Astrocyte of the spinal cord (primary cell): ENCODE measurements at regions not wholly inside any gene's neighbourhood (a gene's known extent, or its start where the extent isn't known, plus 50 kb on each side); places are given as distances from the start of the nearest gene placed in this dataset.

Experiments
- DNase-seq: peaks from one replicate; pipeline ENCODE4 v3.0.0; 2011; ENCODE audit warnings: low read depth, low spot score
- H3K4me3 ChIP-seq: 2 replicates; pipeline ENCODE4 v1.5.1; 2011; ENCODE audit warnings: low read depth, mild to moderate bottlenecking, low read length, moderate library complexity
- in situ Hi-C: cut with HindIII; loops from 2 replicates; pipeline ENCODE4 v1.10.0; 2017; ENCODE audit warnings: low sequenced_read_pairs
- TF ChIP-seq, protein P1 (sequence below): IDR thresholded peaks from 2 replicates; pipeline ENCODE4 v1.5.1; 2012; ENCODE audit warnings: low read depth, mild to moderate bottlenecking, low read length, inconsistent platforms

DNA sequence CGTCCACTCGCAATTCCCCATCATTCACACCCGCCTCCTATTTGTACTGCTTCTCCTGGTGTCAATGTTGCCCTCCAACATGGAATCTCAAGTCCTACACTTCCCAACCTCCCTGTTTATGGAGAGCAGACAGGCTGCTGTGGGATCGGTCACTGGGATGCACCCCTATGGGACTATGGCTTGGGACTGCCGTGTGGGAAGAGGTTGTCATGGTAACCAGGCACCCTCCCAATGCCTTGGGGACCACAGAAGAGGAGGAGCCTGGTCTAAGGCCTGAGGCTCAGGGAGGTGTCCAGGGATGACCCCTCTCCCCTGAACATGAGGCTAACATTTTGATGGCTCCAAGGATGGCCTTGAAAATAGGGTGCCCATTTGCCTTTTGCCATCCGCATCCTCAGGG lies 116.6 kb upstream of the CST7 start:
- TF ChIP-seq, protein P1, sequence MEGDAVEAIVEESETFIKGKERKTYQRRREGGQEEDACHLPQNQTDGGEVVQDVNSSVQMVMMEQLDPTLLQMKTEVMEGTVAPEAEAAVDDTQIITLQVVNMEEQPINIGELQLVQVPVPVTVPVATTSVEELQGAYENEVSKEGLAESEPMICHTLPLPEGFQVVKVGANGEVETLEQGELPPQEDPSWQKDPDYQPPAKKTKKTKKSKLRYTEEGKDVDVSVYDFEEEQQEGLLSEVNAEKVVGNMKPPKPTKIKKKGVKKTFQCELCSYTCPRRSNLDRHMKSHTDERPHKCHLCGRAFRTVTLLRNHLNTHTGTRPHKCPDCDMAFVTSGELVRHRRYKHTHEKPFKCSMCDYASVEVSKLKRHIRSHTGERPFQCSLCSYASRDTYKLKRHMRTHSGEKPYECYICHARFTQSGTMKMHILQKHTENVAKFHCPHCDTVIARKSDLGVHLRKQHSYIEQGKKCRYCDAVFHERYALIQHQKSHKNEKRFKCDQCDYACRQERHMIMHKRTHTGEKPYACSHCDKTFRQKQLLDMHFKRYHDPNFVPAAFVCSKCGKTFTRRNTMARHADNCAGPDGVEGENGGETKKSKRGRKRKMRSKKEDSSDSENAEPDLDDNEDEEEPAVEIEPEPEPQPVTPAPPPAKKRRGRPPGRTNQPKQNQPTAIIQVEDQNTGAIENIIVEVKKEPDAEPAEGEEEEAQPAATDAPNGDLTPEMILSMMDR: no peak
- in situ Hi-C loops: no loop called here
- H3K4me3 ChIP-seq: no peak overlapping the region
- no peak for DNase-seq

DNA sequence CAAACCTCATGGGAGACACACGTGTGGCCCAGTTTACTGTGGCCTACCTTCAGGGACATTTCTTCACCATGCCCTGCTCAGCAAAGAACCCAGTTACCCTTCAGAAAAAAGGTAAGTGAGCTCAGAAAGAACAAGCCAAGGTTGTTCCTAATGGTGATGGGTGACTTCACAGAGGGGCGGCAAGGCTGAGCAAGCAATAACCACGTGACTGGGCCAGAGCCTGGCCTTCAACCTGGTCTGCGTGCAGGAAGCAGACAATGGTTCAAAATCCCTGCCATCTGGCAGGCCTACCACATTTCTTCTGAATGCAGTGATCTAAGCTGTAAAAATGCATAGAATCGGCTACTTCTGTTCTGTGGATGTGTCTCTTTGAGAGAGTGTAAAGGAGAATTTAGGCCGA lies 115.5 kb upstream of the CST7 start:
- no peak for DNase-seq
- in situ Hi-C loops: no loop called here
- TF ChIP-seq, protein P1: no peak
- H3K4me3 ChIP-seq: no peak overlapping the region

DNA sequence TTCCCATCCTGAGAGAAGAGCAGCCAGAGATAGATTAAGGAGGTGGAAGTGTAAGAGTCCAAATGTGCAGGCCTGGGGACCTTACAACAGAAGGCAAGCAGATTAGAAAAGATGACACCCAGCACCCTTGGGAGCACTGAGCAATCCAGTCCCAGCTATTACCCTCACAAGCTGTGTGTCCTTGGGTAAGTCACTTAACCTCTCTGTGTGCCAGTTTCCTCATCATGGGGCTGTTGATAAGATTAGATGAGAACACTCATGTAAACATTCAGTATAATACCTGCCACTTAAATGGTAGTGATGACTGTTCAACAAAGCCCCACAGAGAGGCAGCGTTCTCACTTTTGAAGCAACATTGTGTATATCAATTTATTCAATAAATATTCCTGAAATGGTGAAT lies 114.8 kb upstream of the CST7 start:
- DNase-seq: no peak
- TF ChIP-seq, protein P1: no peak
- in situ Hi-C loops: no loop called here
- no peak overlapping the region for H3K4me3 ChIP-seq

DNA sequence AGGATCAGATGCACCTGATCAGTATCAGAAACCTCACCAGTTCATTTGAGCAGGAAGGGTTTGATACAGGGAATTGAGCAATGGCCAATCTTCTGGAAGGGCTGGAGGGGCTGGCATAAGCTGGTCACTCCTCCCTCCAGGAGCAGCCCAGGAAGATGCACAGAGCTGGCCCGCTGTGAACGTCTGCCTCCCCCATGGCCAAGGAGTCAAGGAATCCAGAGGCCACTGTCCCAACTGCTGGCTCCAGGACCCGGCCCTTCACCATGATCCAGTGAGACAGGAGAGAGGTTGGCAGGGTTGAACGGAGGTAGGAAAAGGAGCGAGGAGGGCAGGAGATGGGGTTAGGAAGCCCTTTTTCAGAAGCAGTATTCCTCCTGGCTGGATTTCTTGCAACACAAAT lies 113.9 kb upstream of the CST7 start:
- H3K4me3 ChIP-seq: no peak overlapping the region
- no peak for DNase-seq
- TF ChIP-seq, protein P1: no peak
- in situ Hi-C loops: no loop called here

DNA sequence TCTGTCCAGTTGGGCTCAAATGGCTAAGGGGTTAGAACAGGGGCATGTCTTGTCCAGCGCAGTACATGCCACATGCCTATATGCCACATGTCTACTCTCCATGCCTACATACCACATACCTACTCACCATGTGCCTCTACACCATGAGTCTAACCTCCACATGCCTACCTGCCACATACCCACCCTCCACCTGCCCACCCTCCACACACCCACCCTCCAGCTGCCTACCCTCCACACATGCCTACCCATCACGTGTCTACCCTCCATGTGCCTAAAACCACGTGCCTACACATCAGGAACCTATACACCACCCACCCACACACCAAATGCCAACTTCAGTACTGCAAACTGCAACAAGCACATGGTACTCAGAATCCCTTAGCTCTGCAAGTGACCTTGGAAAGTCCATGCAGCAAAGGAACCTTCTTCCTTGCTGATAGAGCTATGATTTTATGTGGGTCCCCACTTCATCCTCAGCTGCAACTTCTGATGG lies 113.0 kb upstream of the CST7 start:
- in situ Hi-C loops: no loop called here
- TF ChIP-seq, protein P1: no peak
- no peak for DNase-seq
- no peak overlapping the region for H3K4me3 ChIP-seq

DNA sequence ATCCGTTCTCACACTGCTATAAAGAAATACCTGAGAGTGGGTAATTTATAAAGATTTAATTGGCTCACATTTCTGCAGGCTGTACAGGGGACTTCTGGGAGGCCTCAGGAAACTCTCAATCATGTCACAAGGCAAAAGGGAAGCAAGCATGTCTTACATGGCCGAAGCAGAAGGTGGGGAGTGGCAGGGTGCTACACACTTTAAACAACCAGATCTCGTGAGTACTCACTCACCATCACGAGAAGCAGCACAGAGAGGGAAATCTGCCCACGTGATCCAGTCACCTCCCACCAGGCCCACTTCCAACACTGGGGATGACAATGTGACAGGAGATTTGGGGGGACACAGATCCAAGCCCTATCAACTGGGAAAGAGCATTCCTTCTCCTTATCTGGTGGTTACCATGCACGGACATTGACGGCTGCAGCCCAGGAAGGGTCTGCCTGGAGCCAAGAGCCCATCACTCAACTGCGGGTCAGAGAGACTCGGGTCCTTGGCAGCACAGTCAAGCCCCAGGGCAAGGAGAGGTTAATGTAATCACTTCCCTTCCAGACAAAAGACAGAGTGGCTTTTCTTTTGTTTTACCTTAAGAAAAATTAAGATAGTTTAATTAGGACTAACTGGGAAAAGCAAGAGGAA lies 112.3 kb upstream of the CST7 start:
- no peak overlapping the region for H3K4me3 ChIP-seq
- in situ Hi-C loops: no loop called here
- DNase-seq: no peak
- TF ChIP-seq, protein P1: no peak
